GM21825 (cell line): ENCODE measurements at regions not wholly inside any gene's neighbourhood (a gene's known extent, or its start where the extent isn't known, plus 50 kb on each side); places are given as distances from the start of the nearest gene placed in this dataset.

ENCODE experiments used
- ATAC-seq: cut with Tn5 transposase; IDR thresholded peaks from one replicate; pipeline ENCODE4 v1.9.1; 2021; ENCODE audit warnings: mild to moderate bottlenecking, moderate library complexity; ENCODE audit not compliant: unreplicated experiment

GRCh38 chr12:20213723-20214625, 154.4 kb upstream of the PDE3A start:
- no peak for ATAC-seq

- no peak for ATAC-seq
Observed at GRCh38 chr12:20220339-20220738, 148.0 kb upstream of the PDE3A start.

DNA sequence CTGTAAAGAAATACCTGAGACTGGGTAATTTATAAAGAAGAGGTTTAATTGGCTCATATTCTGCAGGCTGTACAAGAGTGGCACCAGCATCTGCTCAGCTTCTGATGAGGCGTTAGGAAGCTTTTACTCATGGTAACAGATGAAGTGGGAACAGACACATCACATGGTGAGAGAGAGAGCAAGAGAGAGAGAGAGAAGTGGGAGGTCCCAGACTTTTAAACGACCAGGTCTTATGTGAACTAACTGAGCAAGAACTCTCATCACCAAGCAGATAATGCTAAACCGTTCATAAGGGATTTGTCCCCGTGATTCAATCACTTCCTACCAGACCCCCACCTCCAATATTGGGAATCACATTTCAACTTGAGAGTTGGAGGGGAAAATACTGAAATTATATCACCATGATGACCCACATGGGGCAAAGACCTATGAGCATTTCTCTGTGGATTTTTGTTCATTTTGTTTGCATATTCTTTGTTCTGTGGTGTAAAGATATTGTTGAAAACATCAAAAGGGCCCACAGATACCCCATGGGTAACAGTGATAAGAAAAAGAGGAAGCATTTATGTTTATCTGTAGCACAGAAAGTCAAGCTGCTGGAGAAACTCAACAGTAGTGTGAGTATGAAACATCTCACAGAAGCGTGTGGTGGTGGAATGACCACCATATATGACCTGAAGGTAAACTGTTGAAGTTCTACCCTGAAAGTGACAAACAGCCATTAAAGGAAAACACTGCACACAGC, 135.2 kb upstream of the PDE3A start:
- ATAC-seq = no peak

DNA sequence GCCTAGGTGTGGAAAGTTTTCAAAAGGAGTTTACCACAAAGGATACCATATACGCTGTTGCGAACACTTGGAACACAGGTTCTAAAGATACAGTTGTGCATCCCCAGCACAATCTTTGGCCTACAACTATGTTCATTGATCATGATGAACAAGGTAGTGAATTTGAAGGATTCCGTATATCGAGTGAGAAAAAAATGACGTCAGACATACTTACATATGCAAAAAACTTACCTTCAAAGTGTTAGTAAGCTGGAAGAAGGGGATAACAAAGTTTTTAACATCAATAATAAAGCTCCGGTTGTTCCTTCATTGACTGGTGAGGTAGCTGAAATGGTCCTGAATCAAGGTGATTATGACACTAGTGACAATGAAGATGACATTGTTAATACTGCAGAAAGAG, 133.9 kb upstream of the PDE3A start:
- no peak for ATAC-seq

- no peak for ATAC-seq
Observed at GRCh38 chr12:20237091-20237490, 131.2 kb upstream of the PDE3A start.

DNA sequence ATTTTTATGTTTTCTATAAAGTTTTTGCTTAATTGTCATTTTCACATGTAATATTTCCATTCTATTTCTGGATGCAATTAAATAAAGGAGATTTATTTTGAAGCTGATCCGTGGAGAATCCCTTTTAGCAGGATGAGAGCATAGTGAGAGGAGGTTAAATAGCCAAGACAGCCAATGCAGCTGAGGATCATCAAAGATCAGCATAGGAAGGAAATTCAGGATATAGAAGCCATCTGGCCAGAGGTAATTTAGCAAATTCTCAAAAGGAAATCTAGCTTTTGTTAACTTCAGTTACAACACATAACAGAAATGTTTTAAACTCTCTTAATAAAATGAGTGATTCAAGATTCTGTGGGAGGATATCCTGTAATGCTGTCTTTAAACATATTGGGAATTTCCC, 122.8 kb upstream of the PDE3A start:
- ATAC-seq = no peak

GRCh38 chr12:20248646-20249045, 119.7 kb upstream of the PDE3A start:
- no peak for ATAC-seq

DNA sequence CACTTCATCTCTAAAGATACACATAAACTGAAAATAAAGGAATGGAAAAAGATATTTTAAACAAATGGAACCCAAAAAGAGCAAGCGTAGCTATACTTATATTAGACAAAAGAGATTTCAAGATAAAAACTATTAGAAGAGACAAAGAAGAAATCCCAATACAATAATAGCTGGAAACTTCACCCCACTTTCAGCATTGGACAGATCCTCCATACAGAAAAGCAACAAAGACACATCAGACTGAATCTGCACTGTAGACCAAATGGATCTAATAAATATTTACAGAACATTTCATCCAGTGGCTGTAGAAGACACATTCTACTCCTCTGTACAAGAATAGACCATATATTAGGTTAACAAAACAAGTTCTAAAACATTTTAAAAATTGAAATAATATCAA, 117.6 kb upstream of the PDE3A start:
- ATAC-seq = no peak

DNA sequence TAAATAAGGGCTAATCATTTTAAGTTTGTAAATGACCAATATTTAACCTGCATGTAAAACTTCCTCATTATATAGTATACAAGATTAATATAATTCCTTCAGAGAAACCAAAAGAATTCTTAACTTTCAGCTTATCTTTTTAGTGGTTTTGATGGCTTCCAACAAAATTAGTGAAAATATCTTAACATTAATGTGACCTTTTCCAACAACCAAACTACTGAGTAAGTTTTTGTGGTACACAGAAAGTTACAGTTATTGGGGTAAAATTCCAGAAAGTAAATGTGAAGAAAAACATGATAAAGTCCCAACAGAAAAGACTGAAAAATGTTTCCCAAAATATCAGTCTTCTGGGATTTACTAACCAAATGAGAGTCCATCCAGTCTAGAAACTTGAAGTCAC, 111.0 kb upstream of the PDE3A start:
- no peak for ATAC-seq

DNA sequence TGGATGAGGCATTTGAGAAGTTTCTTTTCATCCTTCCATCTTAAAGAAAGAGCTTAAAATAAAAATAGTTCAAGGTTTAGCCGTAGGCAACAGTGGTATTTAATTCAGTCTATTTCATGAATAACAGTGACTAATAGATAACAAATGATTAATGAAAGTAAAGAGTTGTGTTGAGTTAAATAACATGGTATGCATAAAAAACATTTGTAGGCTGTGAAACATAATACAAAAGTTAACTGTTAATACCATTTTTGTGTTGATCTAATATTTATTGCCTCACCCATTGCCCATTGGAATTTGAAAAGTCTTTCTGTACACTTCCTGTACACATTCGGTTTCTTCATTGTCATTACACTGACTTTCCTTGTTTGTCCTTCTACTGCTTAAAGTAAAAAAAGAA, 108.6 kb upstream of the PDE3A start:
- no peak for ATAC-seq

DNA sequence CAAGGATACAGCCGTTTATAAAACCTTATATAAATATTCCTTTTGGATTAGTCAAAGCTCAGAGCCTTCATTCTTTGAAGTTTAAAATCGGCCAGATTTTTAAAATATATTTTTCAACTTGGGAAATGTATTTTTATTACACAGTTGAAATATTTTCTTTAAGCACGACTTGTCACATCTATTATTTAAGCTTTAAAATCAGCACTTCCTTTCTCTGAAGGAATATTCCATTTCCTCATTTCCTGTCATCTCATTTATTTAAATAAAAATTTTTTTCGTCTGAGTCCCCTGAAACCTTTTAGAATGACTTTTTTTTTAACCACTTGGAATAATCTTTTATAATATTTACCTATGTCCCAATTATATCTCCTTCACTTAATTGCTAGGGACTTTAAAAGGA, 107.5 kb upstream of the PDE3A start:
- ATAC-seq = no peak

- no peak for ATAC-seq
Observed at GRCh38 chr12:20262119-20262518, 106.2 kb upstream of the PDE3A start.

GRCh38 chr12:20264026-20264425, 104.3 kb upstream of the PDE3A start:
- ATAC-seq = no peak

DNA sequence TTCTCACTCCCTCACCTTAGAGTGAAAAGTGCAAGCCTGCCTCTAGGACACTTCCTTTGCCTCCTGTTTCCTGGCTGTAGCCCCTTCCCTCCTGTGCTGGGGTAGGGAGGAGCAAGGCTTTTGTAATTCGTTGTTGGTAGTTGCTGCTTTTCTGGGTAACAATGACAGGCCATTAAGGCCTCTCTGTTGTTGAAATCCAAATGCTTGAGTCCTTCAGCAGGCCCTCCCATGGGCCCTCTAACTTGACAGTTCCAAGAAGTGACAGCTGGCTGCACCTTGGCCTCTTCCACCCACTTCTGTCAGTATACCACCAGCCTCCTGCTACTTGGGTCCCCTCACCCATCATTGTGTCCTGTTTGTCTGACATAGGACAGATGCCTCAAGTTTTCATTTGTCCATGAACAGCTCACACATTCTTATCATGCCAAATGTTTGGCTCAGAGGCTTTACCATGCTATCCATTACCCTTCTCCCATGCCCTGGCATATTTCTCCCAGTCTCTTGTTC, 103.7 kb upstream of the PDE3A start:
- ATAC-seq = no peak

- no peak for ATAC-seq
Observed at GRCh38 chr12:20268121-20268732, 100.1 kb upstream of the PDE3A start.

DNA sequence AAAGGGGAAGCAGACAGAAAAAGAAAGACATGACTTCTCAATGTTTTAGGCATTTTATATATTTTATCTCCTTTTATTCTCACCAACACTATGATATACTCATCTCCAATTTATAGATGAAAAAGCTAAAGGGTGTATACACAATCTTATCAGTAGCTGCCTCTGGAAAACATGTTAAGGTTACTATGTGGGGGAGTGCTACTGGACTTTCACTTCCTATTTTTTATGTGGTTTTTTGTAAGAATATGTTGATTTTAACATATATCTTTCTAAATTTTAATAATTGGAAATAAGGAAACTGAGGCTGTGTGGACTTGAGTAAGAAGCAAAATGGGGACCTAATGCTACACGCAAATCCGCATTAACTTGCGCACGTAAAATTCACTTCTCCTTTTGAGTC, 99.6 kb upstream of the PDE3A start:
- no peak for ATAC-seq

GRCh38 chr12:20269337-20270067, 98.8 kb upstream of the PDE3A start:
- ATAC-seq = no peak

- no peak for ATAC-seq
Observed at GRCh38 chr12:20270557-20270956, 97.8 kb upstream of the PDE3A start.

DNA sequence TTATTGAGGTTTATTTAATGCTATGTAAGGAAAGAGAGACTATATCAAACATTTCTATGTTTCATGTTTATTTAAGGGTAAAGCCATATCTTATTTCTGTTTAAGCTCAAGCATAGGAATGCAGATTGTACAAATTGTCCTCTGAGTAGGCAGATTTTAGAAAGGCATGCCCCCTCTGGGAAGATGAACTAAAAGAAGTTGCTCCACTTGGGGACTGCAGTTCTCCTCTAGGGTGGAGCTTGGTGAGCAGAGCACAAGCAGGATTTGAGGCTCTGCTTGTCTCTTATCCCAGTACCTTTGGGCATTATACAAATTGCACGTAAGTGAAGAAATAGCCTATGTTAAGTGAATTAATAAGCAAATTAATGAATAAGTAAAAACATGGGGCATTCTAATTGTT, 96.2 kb upstream of the PDE3A start:
- no peak for ATAC-seq

DNA sequence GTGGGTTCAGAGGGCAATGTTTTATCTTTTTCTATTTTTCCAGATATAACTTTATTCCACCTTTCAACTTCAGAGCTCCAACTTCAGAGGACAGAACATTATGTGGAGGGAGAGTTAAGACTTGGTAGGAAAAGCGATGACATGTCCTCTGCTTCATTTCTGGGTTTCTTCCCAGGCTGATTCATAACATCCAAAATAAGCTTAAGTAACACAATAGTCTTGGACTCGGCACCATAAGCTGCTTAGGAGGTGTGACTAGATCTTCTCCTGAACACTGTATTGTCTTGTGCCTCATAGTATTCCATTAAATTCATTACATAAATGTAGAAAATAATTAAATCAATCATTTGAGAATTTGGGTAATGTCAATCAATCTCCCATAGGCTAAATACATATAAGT, 95.5 kb upstream of the PDE3A start:
- ATAC-seq = no peak

DNA sequence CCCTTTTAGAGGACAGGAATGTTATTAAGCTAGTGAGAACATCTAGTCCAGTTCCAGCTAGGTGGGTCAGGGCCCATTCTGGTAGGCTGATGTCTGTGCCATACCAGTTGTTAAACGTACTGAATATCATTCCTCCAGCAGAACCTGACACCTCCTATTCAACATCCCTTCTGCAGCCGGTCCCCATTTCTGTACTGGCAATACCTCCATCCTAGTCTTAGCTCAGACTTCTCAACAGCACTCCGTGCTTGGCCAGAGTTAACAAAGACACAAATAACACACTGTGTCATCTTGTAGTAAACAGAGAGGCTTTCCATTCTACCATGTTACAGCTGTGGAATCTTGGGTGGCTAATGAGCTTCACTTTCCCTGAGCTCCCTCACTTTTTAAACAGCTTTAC, 94.3 kb upstream of the PDE3A start:
- no peak for ATAC-seq
